ENCODE measurements at regions not wholly inside any gene's neighbourhood (a gene's known extent, or its start where the extent isn't known, plus 50 kb on each side); places are given as distances from the start of the nearest gene placed in this dataset.
"Not testable (repeated sequence)": the region's sequence is repeated elsewhere in the genome, so short reads cannot be mapped to it uniquely, and the experiment has no call there.

- DNase-seq: not testable (repeated sequence)
These were observed 182.6 kb downstream of the CD83 start for GRCh38 chr6:14300189-14300588.

DNA sequence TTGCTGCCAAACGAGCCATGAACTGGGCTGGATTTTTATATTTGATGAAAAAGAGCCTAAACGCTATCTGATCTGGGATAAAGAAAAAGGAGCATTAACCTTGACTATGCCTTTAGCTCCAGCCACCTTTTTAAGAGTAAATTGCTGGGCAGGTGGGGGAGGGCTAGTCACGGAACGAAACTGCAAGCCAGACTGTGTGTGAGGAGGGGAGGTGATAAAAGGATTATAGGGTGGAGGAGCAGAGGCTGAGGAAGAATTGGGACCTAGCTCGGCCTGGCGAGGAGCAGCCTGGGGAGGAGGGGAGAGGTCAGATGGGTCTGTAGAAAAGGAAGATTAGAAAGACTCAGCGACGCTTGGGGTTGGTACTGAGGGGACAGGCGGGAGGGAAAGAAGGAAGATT lies 183.1 kb downstream of the CD83 start:
- DNase-seq: not testable (repeated sequence)

GRCh38 chr6:14301477-14301876 lies 183.9 kb downstream of the CD83 start:
- DNase-seq: not testable (repeated sequence)

GRCh38 chr6:14305131-14305530 lies 187.6 kb downstream of the CD83 start:
- DNase-seq: no peak

- DNase-seq: no peak
These were observed 188.1 kb downstream of the CD83 start for GRCh38 chr6:14305624-14306023.

GRCh38 chr6:14306151-14306906 lies 188.8 kb downstream of the CD83 start:
- DNase-seq: no peak

DNA sequence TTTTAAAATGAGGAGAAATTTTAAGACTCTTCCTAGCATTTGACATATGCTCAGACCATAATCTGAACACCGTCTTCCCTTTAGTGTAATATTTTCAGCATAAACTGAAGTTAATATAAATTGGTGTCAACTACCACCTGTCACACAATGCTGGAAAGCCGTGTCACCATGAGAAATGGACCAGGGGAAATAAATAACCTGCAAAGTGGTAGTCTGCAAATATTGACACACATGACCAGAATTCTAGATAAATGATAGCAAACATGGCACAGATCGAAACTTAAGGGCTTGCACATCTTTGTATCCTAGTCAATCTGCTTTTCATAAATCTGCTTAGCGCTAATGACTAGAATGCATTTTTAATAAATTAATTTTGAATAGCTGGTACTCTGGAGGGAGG lies 191.9 kb downstream of the CD83 start:
- no peak for DNase-seq

GRCh38 chr6:14309951-14310445 lies 192.4 kb downstream of the CD83 start:
- no peak for DNase-seq

DNA sequence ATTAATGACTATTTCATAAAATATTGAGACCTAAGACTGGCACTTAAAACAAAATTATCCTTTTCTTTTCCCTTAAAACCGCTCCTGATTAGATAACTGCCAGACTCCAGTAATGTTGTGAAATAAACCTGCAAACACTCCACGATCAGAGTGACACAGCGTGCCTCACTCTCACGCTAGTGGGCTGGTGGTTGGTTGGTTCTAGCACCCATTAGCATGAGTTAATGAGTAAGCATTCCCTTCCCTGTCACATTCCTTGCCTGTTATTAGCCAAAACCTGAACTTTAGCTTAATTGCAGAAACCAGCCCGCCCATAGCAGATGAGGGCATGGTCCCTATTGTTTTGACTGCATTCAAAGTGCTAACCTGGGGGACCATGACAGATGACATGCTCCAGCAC lies 193.4 kb downstream of the CD83 start:
- peak; percentile 72 to 84 (median 80) for DNase-seq

- DNase-seq: peak; percentile 41 to 70 (median 64)
These were observed 195.0 kb downstream of the CD83 start for GRCh38 chr6:14312587-14312986.

DNA sequence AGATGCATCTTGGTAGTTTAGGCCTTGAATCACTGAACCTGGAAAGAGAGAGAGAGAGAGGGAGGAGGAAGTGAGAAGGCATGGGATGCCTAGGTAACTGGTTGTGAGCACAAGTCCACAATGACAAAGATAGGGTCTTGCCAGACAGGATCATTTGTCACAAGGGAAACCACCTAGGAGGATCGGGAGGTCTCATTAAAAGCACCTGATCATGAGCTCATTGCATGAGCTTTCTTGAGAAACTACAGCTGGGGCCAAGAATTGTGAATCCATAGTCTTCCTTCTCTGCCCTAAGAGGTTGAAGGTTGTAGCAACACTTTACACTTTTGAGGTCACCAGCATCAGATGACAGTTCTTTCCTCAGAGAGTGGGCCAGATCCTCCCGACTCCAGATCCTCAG lies 195.7 kb downstream of the CD83 start:
- DNase-seq: peak; percentile 71 to 78 (median 77)

DNA sequence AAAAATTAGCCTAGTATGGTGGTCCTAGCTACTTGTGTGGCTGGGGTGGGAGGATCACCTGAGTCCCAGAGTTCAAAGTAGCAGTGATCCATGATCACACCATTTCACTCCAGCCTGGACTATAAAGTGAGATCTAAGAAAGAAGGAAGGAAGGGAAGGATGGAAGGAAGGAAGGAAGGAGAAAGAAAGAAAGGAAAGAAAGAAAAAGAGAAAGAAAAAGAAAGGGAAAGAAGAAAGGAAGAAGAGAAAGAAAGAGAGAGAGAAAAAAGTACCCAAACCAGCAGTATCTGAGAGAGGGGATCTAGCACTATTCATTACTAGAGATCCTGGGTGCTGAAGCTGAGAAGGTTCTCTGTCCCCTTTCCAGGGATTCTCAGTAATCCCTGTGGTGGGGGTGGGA lies 197.8 kb downstream of the CD83 start:
- no peak for DNase-seq

GRCh38 chr6:14316651-14317386 lies 199.2 kb downstream of the CD83 start:
- no peak for DNase-seq

GRCh38 chr6:14317387-14317970 lies 199.9 kb downstream of the CD83 start:
- no peak for DNase-seq

DNA sequence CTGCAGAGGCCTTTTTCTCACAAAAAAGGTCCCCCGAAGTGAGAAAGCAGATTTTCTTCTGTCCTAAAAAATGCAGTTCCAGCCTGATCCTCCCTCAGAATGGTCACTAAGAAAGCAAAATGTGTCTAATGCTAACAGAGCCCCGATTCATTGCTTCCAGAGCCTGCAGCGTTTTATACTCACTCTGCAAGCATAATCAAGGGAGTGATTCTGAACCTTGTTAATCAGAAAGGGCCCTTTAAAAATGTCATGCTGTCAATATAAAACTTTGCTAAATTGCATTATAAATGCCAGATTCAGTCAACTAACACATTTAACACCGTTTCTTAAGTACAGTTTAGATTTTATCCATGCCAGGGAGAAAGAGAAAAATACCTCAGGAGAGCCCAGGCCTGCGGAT lies 202.8 kb downstream of the CD83 start:
- DNase-seq: no peak

- no peak for DNase-seq
These were observed 204.6 kb downstream of the CD83 start for GRCh38 chr6:14321992-14322772.

- no peak for DNase-seq
These were observed 205.3 kb downstream of the CD83 start for GRCh38 chr6:14322841-14323240.

- no peak for DNase-seq
These were observed 209.2 kb downstream of the CD83 start for GRCh38 chr6:14326774-14327173.

DNA sequence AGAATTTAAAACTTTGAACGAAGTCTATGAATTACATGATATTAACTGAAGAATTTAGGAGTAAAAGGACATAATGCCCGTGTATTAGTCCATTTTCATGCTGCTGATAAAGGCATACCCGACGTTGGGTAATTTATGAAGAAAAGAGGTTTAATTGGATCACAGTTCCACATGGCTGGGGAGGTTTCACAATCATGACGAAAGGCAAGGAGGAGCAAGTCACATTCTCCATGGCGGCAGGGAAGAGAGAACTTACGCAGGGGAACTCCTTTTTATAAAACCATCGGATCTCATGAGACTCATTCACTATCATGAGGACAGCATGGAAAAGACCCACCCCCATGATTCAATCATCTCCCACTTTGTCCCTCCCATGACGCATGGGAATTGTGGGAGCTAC lies 210.6 kb downstream of the CD83 start:
- DNase-seq: no peak

DNA sequence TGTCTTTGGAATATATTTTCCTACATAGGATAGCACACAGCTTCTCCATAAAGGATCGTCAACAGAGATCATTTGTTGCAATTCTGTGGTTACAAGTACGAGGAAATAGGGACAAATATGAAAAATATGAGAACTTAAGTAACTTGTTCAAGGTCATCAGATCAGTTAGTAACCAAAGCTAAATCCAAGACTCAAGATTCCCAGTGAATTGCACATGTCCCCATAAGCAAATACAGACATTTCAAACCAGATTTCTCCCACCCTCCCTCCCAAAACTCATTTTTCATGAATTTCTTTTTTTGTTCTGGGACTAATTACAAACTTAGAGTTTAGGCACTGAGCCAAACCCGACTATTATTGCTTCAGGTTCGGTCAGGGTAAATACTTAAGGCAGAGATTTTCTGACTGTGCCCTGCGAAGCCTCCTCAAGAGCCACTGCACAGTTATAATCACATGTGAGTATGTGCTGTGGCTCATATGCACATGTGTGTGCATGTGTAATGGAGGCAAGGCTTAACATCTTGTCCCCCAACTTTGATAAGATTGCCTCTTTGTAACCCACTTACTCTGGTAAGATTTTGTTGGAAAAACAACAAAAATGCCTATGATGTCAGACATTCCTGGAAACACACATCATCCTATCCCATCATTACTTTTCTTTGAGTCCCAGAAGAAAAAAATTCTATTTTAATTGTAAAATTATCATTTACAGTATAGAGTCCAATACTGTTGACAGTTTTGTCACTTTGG lies 216.2 kb downstream of the CD83 start:
- no peak for DNase-seq

GRCh38 chr6:14335071-14335470 lies 217.5 kb downstream of the CD83 start:
- no peak for DNase-seq

DNA sequence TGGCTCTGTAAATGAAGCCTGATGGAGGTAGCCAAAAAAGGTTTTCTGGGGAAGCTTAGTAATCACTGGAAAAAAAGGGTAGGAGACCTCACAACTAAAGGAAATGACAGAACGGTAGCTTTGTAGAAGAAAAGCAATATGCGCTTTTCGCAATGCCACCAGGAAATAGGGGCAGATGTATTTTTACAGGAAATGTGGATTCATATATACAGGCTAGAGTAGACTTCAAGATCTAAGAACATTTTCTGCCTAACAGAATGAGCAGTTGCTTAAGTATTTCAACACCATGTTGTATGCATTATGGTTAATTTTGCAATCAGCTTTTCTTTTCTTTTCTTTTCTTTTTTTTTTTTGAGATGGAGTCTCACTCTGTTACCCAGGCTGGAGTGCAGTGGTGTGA lies 219.6 kb downstream of the CD83 start:
- peak; percentile 18 to 52 (median 40) for DNase-seq
